ENCODE measurements at regions not wholly inside any gene's neighbourhood (a gene's known extent, or its start where the extent isn't known, plus 50 kb on each side); places are given as distances from the start of the nearest gene placed in this dataset.

DNA sequence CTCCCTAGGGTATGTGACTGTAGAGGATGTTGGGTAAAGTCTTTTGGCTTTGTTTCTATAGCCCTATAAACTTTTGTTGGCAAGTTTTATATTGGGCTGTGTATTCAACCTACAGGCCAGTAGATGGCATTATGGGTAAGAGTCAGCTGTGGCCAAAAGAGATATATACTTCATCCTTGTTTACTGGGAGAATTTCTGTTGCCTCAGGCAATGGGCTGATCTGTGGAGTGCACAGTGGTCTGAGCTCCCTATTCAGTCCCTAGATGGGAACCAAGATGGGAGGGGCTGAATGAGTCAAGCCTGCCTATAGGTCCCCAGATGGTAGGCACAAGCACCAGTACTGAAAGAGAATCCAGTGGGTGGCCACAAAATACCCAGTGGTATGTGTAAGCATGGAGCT lies 580.6 kb downstream of the EPHA5 start:
- no peak overlapping the region for H3K9ac ChIP-seq (ENCODE audit: insufficient read depth in 1 of 2, low read length in 2 of 2)
- H3K4me1 ChIP-seq (ENCODE audit: control insufficient read depth in 5 of 5, insufficient read depth in 5 of 5, low read length in 5 of 5) = no peaks in the 10 kb centered on the region
- H3K27me3 ChIP-seq (ENCODE audit: control insufficient read depth in 3 of 3, insufficient read depth in 3 of 3, low read length in 2 of 3) = peaks cover 0 to 7% (median 0%) of the 10 kb centered on the region in 3 donors
- no peak overlapping the region for H3K27ac ChIP-seq (ENCODE audit: low read depth in 1 of 2, low read length in 1 of 2)
- ATAC-seq (ENCODE audit: insufficient read depth, low FRiP score) (no peak), DNase-seq (no peak)
- H3K4me3 ChIP-seq = no peak overlapping the region
- no peaks in the 10 kb centered on the region for H3K36me3 ChIP-seq (ENCODE audit: control insufficient read depth in 4 of 4, insufficient read depth in 4 of 4, low read length in 4 of 4)
- H3K9me3 ChIP-seq (ENCODE audit: control insufficient read depth in 4 of 4, insufficient read depth in 3 of 4, low read length in 3 of 4) = peaks cover 0 to 2% (median 0%) of the 10 kb centered on the region in 4 donors
- TF ChIP-seq, protein P1, sequence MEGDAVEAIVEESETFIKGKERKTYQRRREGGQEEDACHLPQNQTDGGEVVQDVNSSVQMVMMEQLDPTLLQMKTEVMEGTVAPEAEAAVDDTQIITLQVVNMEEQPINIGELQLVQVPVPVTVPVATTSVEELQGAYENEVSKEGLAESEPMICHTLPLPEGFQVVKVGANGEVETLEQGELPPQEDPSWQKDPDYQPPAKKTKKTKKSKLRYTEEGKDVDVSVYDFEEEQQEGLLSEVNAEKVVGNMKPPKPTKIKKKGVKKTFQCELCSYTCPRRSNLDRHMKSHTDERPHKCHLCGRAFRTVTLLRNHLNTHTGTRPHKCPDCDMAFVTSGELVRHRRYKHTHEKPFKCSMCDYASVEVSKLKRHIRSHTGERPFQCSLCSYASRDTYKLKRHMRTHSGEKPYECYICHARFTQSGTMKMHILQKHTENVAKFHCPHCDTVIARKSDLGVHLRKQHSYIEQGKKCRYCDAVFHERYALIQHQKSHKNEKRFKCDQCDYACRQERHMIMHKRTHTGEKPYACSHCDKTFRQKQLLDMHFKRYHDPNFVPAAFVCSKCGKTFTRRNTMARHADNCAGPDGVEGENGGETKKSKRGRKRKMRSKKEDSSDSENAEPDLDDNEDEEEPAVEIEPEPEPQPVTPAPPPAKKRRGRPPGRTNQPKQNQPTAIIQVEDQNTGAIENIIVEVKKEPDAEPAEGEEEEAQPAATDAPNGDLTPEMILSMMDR (IDR thresholded peaks at IDR 0.05; ENCODE audit: control extremely low read depth, extremely low read depth) = no peak

DNA sequence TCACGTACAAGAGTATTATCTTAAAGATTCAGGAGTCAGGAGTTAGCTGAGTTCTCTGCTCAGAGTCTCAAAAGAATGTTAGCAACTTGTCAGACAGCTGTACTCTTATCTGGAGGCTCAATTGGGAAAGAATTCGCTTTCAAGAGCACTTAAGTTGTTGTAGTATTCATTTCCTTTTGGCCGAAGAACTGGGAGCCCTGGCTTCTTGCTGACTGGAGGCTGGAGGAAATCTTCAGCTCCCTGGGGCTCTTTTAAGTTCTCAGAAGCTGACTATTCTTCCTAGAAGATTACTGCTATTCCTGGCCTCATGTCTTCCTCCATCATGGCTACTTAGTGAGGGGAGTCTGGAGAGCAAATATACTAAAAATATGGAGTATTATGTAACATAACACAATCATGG lies 587.2 kb downstream of the EPHA5 start:
- Histone ChIP-seq H3K4me1 (ENCODE audit: control insufficient read depth in 5 of 5, insufficient read depth in 5 of 5, low read length in 5 of 5) (no peaks in the 10 kb centered on the region), H3K27me3 (ENCODE audit: control insufficient read depth in 3 of 3, insufficient read depth in 3 of 3, low read length in 2 of 3) (peaks cover 0 to 10% (median 0%) of the 10 kb centered on the region in 3 donors), H3K4me3 (no peak overlapping the region), H3K36me3 (ENCODE audit: control insufficient read depth in 4 of 4, insufficient read depth in 4 of 4, low read length in 4 of 4) (no peaks in the 10 kb centered on the region), H3K9me3 (ENCODE audit: control insufficient read depth in 4 of 4, insufficient read depth in 3 of 4, low read length in 3 of 4) (no peaks in the 10 kb centered on the region), H3K9ac (ENCODE audit: insufficient read depth in 1 of 2, low read length in 2 of 2) (no peak overlapping the region), H3K27ac (ENCODE audit: low read depth in 1 of 2, low read length in 1 of 2) (no peak overlapping the region)
- ATAC-seq (ENCODE audit: insufficient read depth, low FRiP score) (peak; percentile 79), DNase-seq (peak in 2 of 3 donors; percentile 27 to 61)
- 31 to 66% methylated on average over 3 of the region's 3 CpGs for WGBS, 2 donors
- TF ChIP-seq, protein P1 (IDR thresholded peaks at IDR 0.05; ENCODE audit: control extremely low read depth, extremely low read depth) = no peak

- H3K27me3 ChIP-seq (ENCODE audit: control insufficient read depth in 3 of 3, insufficient read depth in 3 of 3, low read length in 2 of 3) = no peaks in the 10 kb centered on the region
- no peak overlapping the region for H3K4me3 ChIP-seq
- peaks cover 0 to 4% (median 0%) of the 10 kb centered on the region in 4 donors for H3K9me3 ChIP-seq (ENCODE audit: control insufficient read depth in 4 of 4, insufficient read depth in 3 of 4, low read length in 3 of 4)
- WGBS, 2 donors = 77 to 90% methylated on average over 1 of the region's 1 CpG
- no peak overlapping the region for H3K9ac ChIP-seq (ENCODE audit: insufficient read depth in 1 of 2, low read length in 2 of 2)
- H3K36me3 ChIP-seq (ENCODE audit: control insufficient read depth in 4 of 4, insufficient read depth in 4 of 4, low read length in 4 of 4) = no peaks in the 10 kb centered on the region
- H3K27ac ChIP-seq (ENCODE audit: low read depth in 1 of 2, low read length in 1 of 2) = no peak overlapping the region
- ATAC-seq (ENCODE audit: insufficient read depth, low FRiP score) = no peak
- TF ChIP-seq, protein P1 (IDR thresholded peaks at IDR 0.05; ENCODE audit: control extremely low read depth, extremely low read depth) = no peak
- no peak for DNase-seq
- H3K4me1 ChIP-seq (ENCODE audit: control insufficient read depth in 5 of 5, insufficient read depth in 5 of 5, low read length in 5 of 5) = no peaks in the 10 kb centered on the region
Observed at GRCh38 chr4:65071564-65071963, 598.7 kb downstream of the EPHA5 start.

DNA sequence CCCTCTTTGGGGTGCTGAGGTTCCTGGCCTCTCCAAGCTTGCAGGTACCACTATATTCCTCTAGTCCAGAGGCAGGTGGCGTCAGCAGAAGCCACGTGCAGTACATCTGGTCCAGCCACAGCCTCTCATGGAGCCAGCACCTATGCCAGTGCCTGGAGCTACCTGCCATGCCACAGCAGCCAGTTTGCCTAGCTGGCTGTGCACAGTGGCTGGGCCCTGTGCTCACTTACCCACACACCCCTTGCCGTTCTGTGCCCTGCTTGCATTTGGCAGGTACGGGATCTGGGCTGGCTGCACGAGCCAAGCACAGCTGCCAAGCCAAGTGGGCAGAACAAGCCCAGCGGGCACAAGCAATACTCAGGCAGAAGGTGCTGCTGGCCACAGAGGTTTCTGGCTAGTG lies 601.1 kb downstream of the EPHA5 start:
- no peak for ATAC-seq (ENCODE audit: insufficient read depth, low FRiP score)
- 66 to 70% methylated on average over 6 of the region's 6 CpGs for WGBS, 2 donors

More for the DNA sequence above, 601.1 kb downstream of the EPHA5 start:
- Histone ChIP-seq H3K9me3 (ENCODE audit: control insufficient read depth in 4 of 4, insufficient read depth in 3 of 4, low read length in 3 of 4) (peaks cover 0 to 4% (median 0%) of the 10 kb centered on the region in 4 donors), H3K36me3 (ENCODE audit: control insufficient read depth in 4 of 4, insufficient read depth in 4 of 4, low read length in 4 of 4) (no peaks in the 10 kb centered on the region), H3K9ac (ENCODE audit: insufficient read depth in 1 of 2, low read length in 2 of 2) (no peak overlapping the region), H3K4me3 (no peak overlapping the region), H3K4me1 (ENCODE audit: control insufficient read depth in 5 of 5, insufficient read depth in 5 of 5, low read length in 5 of 5) (no peaks in the 10 kb centered on the region), H3K27me3 (ENCODE audit: control insufficient read depth in 3 of 3, insufficient read depth in 3 of 3, low read length in 2 of 3) (no peaks in the 10 kb centered on the region), H3K27ac (ENCODE audit: low read depth in 1 of 2, low read length in 1 of 2) (no peak overlapping the region)
- DNase-seq = no peak
- TF ChIP-seq, protein P1 (IDR thresholded peaks at IDR 0.05; ENCODE audit: control extremely low read depth, extremely low read depth) = no peak
